Tibial artery (tissue), 4 donors: ENCODE measurements at regions not wholly inside any gene's neighbourhood (a gene's known extent, or its start where the extent isn't known, plus 50 kb on each side); places are given as distances from the start of the nearest gene placed in this dataset.

Experiments used
- DNase-seq, 2 donors: peaks; one replicate each; pipeline ENCODE4 v3.0.0-alpha.2; 2019
- H3K27ac ChIP-seq, 2 donors: fragments of 200-600 bp; sonication (generic) in 1 of 2; 1 replicate in 1 of 2; 2 replicates in 1 of 2; pipeline ENCODE4 v1.5.1; 2018 to 2019; ENCODE audit warnings: mild to moderate bottlenecking in 1 of 2
- H3K27me3 ChIP-seq, 2 donors: fragments of 200-600 bp; sonication (generic) in 1 of 2; one replicate each; pipeline versions ENCODE4 v1.5.1 to v1.6.0; 2016 to 2019
- H3K36me3 ChIP-seq, 3 donors: fragments of 200-600 bp; sonication (generic) in 2 of 3; one replicate each; pipeline ENCODE4 v1.5.1; 2016 to 2019; ENCODE audit warnings: mild to moderate bottlenecking in 2 of 3
- H3K4me1 ChIP-seq, 4 donors: fragments of 200-600 bp; sonication (generic) in 2 of 4; 1 replicate in 3 of 4; 2 replicates in 1 of 4; pipeline ENCODE4 v1.5.1; 2016 to 2019
- H3K4me3 ChIP-seq, 2 donors: fragments of 200-600 bp; sonication (generic) in 1 of 2; 1 replicate in 1 of 2; 2 replicates in 1 of 2; pipeline ENCODE4 v1.5.1; 2018 to 2019; ENCODE audit warnings: mild to moderate bottlenecking in 2 of 2
- H3K9me3 ChIP-seq, 3 donors: fragments of 200-600 bp; sonication (generic) in 1 of 3; one replicate each; pipeline ENCODE4 v1.5.1; 2016 to 2019
- CTCF ChIP-seq, 2 experiments: fragments of 200-600 bp in 1 of 2; fragments of 450-650 bp in 1 of 2; IDR thresholded peaks; one replicate each; pipeline ENCODE4 v1.5.1; 2017 to 2019; ENCODE audit warnings: antibody characterized with exemption in 2 of 2, mild to moderate bottlenecking in 1 of 2, moderate library complexity in 1 of 2
- intact Hi-C: fragments of 100-400 bp; cut with DNase I; formaldehyde crosslinking; loops from one replicate; pipeline ENCODE4 v1.15.0; 2023; ENCODE audit warnings: low total_unique reads

GRCh38 chr1:212558693-212559480, 49.7 kb upstream of the ATF3 start:
- peak overlapping the region; percentile 96 to 97 for H3K27ac ChIP-seq
- peak overlapping the region; percentile 85 to 95 for H3K4me3 ChIP-seq
- peak; percentile 92 to 97 for DNase-seq
- TF ChIP-seq CTCF (IDR thresholded peaks at IDR 0.05), result no peak
- intact Hi-C loops, result loop anchor here (10.0 kb wide), 1 partner anchor 274 kb away; the partner anchor contains the start of gene PPP2R5A
- H3K36me3 ChIP-seq, result no peaks in the 10 kb centered on the region
- no peaks in the 10 kb centered on the region for H3K27me3 ChIP-seq
- peaks cover 5 to 46% (median 20%) of the 10 kb centered on the region in 4 donors for H3K4me1 ChIP-seq
- no peaks in the 10 kb centered on the region for H3K9me3 ChIP-seq
